Activated CD8-positive, alpha-beta memory T cell treated with anti-CD3 and anti-CD28 coated beads, Interleukin-2, amount 50 U/mL, for 1 hour (primary cell): ENCODE measurements at regions not wholly inside any gene's neighbourhood (a gene's known extent, or its start where the extent isn't known, plus 50 kb on each side); places are given as distances from the start of the nearest gene placed in this dataset.

Experiments used
- DNase-seq: peaks from one replicate; pipeline ENCODE4 v3.0.0-alpha.2; 2020; ENCODE audit errors: extremely low read depth

DNA sequence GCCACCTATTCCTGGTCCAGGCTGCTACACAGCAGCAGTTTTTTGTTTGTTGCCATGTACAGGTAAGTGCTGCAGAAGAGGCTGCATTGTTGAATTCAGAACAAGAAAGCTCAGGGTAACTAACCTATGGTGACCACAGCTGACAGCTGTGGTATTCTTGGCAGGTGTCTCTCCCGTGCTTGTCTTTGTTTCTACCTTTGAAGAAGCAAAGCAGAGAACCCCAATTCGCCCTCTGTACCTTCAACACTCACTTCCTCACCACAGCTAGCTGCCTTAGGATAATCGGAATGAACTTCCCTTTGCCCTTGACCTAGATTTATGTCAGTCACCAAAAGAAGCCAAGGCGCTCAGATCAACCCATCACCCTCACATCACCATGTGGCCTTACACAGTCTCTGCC, 1703.3 kb upstream of the SLC10A2 start:
- no peak for DNase-seq

DNA sequence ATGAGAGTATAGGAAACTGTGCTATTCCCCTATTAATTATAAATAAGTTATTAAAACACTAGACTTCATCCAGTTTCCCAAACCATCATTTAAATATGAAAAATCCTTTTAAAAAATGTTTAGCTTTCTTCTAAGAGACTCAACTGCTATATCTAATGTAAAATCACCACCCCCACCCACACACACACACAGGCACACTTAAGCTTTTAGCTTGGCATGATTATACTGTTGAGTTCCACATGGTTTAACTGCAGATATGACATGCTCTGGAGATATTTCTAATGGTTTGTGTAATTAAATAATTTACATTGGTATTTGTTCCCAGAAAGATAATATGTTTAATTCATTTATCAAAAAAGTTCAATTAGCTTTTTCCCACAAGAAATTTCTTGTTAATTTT, 1700.1 kb upstream of the SLC10A2 start:
- no peak for DNase-seq

DNA sequence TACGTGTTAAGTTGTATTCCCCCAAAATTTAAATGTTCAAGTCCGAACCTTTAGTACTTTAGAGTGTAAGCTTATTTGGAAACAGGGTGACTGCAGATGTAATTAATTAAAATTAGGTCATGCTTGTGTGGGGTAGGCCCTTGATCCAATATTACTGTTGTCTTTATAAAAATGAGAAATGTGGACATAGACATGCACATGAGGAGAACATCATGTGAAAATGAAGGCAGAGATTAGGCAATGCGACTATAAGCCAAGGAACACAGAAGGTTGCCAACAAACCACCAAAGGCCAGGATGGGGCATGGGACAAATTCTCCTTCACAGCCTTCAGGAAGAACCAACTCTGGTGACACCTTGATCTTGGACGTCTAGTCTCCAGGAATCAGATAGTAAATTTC, 1698.4 kb upstream of the SLC10A2 start:
- DNase-seq = no peak

DNA sequence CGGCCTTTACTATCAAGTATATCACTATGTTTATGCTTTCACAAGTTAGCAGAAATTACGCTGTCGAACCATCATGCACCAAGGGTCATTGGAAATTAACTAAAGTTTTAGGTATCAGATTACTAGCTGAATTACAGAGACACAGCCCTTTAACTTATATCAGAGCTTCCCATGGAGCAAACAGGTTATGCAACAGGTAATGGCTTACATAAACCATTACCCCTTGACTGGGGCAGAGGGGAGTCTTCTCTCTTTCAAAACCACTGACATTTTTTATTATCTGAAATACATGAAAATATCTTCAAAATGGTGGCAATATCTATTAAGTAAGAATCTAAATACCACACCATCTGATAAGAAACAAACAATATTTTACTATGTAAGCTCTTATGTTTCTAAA, 1692.9 kb upstream of the SLC10A2 start:
- no peak for DNase-seq

DNA sequence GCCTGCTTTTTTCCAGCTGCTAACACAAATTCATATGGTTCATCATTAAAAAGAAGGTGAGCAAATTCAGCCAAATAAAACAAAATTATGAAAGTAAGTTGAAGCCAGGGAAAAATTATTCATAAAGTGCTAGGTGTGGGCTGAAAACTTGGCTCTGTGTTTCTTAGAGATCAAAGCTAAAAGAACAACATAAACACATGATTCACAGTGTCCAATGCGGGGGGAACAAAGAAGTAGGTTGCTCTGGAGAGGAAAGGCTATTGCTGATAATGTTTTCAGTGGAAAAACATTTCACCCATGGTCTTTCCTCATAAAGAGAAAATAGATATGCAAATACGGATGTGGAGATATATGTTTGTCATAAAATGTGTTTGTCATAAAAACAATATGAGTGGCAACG, 1691.5 kb upstream of the SLC10A2 start:
- DNase-seq = no peak

DNA sequence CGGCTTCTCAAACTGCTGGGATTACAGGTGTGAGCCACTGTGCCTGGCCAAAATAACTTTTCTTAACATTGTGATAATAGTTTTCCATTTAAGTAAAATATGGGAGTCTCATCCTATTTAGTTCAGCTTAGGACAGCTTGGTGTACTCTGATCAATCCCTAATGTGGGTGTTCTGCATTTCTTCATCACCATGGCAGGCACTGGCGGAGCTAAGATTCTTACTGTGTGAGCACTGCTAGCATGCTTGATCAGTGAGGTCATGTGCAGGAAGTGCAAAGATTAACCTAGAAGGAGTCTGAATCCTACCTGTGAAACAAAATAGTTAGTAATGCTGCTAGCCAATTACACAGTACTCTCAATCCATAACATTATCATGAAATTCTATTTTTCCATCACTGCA, 1684.2 kb upstream of the SLC10A2 start:
- DNase-seq = no peak

DNA sequence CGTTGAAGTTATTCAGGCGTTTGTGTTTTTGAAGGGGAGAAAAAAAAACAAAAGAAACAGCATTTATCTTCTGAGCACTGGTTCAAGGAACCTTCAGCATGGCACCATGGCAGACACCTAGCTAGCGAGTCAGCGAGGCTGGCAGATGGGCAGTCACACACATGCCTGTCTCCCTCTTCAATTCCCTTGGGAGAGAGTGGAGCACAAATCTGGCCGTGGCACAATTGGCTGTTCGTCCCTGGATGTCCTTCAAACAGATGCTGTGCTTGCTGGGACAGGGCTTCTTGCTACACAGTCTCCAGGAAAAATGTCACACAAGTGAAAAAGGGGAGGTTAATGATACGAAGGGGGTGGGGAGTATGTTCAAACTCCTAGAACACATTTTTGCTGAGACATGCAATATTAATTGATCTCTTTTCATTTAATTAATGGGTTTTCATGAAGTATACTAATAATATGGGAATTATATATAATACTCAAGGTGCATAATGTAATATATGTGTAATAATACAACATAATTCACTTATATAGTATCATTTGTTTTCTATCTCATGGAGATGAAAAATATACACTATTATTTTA, 1674.5 kb upstream of the SLC10A2 start:
- DNase-seq = no peak

DNA sequence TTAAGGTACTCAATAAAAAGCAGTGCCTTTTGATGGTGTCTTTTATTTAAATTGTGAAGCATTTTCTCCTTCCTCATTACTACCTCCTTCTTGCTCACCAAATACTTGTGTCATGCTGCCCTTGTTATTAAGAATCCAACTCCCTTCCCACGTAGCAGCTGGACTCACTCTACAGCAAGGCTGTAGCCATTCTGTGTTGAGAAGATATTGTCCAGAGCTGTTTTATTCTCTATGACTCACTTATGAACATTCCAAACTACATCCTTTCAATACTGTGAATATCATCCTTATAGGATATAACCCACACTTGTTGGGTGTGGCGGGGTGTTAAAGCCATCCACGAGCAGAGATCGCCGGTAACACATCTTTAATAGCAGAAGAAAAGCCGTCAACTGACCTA, 1671.5 kb upstream of the SLC10A2 start:
- no peak for DNase-seq

DNA sequence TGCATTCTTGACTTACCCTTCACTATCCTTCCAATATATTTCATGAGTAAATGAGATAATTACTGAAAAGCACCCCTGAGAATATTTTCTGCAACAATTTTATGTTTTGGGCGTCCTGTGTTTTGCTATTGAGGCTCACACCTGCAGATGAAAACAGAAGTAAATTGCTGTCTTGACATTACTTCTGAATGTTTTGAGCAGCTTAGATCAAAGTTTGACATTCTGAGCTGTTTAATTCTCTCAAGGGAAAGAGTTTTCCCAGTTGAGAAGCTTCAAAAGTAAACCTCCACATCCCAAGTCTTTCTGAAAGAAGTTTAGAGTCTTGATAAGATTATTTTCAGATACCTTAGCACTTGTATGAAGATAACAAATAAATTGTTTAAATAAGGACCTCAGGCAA, 1667.2 kb upstream of the SLC10A2 start:
- DNase-seq = no peak

DNA sequence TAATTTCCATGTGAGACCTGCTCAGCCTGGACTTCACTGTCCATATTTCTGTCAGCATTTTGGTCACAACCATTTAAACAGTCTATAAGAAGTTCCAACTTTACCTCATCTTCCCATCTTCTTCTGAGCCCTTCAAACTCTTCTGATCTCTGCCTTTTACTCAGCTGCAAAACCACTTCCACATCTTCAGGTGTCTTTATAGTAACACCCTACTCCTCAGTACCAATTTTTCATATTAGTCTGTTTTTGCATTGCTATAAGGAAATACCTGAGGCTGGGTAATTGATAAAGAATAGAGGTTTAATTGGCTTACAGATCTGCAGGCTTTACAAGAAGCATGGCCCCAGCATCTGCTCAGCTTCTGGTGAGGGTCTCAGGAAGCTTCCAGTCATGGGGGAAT, 1648.9 kb upstream of the SLC10A2 start:
- no peak for DNase-seq

DNA sequence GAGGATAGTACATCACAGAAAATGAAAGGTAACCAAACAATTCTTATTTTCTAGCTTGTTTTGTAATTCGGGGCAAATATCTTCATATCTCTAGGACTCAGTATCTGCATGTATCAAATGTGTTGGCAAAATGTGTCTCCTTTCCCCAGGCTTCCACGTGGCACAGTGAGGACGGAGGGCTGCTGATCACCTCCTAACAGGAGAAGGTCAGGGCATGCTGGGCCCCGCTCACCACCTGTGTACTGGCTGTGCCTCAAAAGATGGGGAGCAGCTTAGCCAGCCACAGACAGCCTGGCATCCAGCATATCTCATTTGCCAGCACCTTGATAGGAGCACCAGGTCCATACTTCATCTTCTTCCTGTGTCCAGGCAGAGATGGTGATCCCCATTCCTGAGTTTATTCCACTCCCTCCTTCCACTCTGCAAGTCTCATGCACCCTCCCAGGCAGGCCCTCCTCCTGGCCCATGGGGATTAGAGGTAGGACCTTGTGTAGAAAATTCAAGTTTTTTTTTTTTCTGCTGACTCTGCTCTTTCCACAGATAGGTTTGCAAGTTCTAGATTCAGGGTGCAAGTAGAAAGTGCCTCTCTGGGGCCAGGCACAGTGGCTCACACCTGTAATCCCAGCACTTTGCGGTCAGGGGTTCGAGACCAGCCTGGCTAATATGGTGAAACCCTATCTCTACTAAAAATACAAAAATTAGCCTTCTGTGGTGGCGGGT, 1639.0 kb upstream of the SLC10A2 start:
- DNase-seq = no peak

DNA sequence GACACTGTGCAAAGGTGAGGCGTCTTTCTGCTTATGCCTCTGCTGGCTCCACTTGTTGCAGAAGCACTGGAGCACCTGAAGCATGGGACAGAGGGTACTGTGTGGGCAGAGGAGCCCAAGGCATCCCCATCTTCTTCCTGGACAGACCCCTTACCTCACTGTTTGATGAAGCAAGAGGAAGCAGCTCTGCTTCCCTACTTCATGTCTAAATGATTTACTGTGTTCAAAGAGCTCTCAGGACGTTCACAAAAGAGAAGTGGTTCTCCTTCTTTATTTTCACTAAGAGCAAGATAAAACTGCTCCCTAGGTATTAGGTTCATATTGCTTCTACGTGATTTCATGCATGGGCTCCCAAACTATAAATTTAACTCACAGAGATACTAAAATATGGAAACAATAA, 1635.4 kb upstream of the SLC10A2 start:
- no peak for DNase-seq

DNA sequence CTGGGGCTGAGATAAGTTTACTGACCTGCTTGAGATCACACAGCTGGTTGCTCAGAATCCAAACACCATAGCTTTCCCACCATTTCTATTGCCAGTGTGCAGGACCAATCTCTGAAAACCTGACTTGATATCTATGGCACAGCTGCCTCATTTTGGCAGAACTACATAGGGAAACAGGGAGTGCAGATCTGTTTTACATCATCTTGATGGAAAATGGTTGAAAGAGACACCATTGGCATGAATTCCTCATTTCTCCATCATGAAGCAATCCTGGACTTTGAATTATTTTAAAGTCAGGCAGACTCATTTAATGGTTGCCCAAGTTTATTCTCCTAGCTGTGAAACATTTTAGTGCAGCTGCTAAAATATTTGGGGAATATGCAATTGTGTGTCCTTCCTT, 1628.2 kb upstream of the SLC10A2 start:
- no peak for DNase-seq

DNA sequence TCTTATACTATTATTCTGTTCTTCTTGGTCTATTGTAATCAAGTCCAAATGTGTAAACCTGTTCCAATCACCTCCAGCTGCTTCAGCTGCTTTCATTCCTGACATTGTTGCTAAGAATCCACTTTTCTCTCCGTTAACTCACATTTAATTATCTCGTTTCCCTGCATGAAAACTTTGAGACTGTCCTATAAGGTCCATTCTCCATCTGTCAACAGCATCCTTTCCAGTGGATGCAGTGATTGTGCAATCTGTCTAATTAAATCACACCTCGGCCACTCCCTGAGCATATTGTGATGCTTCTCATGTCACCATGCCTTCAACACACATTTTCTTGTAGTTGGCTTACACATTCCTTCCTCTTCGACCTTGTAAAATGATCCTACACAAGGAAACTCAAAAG, 1626.9 kb upstream of the SLC10A2 start:
- DNase-seq = no peak

DNA sequence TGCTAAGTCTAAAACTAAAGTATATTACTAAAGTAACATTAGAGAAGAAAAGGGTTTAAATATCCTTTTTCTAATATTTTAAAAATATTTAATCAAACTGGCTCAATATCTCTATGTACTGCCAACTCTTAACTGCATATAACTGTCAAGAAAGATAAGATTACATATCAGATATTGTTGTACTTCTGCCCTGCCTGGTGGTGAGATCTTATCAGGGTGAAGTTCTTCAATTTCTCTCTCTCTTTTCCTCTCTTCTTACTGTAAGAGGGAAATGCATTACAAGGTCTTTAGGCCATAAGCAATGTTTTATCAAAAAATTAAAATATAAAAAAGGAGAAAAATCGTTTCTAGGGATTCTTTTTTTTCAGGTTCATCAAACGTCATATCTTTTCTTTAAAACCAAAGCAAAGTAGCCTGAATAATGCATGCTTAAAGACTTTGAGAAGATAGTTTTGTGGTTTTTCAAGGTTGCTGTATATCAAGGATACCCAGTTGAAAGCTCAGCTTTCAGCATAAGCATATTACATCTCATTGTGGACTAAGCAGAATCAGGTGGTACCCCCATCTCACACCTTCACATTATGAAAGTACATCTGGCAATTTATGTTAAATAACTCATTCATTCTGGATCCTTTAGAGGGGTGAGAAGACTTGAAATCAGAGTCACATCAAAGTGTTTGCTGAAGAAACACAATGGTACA, 1625.7 kb upstream of the SLC10A2 start:
- DNase-seq = no peak

DNA sequence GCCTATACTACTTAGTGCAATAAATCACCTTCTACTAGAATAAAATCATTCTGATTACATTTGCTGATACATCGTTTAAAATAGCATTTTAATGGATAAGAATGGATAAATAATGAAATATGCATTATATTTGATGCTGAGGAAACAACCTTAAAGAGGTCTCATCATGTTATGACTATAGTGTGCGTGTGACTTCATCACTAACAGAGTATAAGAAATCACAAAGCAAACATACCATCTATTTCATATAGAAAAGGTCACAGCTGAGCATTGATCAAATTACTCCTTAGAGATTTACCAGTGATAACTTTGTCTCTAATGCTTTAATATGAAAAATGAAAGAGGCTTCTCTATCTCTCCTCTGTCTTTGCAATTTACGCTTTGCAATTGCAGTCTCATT, 1620.3 kb upstream of the SLC10A2 start:
- no peak for DNase-seq

DNA sequence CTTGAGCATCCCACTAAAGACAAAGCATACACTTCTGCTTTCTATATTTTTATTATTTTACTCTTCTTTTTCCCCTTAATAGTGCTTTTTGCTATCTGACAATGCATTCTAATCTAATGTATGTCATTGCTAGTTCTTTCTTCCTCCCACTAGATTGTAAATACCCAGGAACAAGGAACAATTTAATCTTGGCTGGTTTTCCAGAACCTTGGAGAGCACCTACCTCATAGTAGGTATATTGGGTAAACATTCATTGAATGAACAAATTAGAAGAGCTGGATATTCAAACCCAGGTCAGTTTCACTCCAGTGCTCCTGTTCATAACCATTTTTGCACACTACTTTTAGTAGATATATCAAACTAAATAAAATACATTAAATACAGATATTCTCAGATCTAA, 1617.6 kb upstream of the SLC10A2 start:
- no peak for DNase-seq

DNA sequence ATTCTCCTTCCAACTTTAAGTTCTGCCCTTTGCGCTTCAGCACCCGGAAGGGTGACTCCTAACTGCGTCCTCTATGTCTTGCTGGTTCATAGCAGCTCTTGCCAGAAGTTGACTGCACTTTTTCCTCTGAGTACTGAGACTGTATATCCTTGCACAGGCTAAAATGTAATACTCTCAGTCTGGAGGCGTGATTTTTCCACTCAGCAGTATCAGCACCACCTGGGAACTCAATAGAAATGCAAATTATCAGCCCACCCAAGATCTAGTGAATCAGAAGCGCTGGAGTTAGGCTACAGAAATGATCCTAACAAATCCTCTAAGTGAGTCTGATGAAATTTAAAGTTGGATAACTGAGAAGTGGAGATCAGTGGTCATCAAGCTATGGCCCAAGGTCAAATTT, 1611.9 kb upstream of the SLC10A2 start:
- DNase-seq = no peak

DNA sequence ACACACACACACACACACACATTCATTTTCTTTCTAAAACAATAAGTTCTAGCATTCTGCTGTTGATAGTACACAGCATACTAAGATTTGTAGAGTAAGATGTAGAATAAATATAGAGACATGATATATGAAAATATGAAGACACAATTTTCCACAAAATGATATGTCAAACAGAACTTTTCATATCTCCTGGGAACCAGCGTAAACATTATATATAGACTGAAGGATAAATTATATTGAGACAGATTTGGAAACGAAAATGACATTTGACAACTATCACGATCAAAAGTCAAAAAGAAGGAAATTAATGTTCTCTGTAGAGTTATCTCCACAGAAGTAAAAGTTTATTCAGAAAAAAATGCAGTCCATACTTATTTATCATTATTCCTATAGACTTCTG, 1605.7 kb upstream of the SLC10A2 start:
- no peak for DNase-seq

DNA sequence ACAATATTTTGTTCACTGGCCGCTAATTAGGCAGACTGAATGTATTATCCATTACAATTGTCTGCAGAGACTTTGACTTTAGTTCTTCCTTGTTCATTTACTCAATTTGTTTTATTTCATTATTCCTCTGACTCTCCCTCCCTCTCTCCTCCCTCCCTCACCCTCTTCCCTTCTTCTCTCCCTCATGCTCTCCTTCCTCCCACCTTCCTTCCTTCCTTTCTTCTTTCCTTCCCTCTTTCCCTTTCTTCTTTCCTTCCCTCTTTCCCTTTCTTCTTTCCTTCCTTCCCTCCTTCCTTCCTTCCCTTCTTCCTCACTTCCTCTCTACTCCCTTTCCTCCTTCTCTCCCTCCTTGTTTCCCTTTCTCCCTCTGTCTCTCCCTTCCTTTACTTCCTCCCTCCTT, 1591.0 kb upstream of the SLC10A2 start:
- no peak for DNase-seq

DNA sequence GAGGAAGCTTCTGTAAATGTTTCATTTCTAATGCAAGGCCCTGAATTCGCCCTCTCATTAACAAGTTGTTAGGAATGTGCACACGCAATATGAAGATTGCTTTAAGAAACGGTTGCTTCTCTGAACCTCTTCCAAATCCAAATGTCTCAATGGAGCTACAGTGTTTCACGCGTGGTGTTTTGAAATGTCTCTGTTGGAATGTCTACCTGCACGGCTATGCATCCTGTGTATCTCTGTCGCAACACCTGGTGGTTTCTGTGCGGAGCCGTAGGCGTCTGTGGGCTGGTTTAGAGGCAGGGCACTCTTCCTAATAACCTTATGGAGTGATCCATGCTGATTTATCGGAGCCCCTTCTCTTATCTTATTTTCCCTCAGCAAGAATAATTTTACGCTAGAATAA, 1584.2 kb upstream of the SLC10A2 start:
- no peak for DNase-seq

DNA sequence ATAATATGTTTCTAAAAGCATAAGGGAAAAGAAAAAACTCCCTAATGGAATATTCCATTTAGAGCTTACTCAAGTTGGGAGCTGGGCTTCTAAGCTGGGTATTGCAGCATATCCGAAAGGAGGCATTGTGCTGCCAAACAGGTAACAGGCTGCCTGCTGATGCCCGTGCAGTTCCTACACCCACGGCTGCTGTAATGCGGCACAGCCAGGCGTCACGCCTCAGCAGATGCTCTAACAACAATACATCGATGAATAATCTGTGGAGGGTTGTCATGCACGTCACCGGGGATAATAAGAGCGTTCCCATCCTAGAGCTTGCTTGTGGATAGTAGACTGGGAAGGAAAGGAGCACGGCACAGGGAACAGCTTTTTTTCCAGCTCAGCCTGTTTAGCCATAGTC, 1582.1 kb upstream of the SLC10A2 start:
- DNase-seq = no peak

DNA sequence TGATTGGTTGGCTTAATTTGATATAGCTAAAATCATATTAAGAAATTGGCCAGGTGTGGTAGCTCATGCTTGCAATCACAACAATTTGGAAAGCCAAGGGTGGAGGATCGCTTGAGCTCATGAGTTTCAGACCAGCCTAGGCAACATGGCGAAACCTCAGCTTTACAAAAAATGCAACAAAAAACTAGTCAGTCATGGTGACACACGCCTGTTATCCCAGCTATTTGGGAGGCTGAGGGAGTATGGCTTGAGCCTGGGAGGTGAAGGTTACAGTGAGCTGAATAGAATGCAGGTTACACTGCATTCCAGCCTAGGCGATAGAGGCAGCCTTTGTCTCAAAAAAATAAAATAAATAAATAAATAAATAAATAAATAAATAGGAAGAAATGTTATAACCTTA, 1579.6 kb upstream of the SLC10A2 start:
- no peak for DNase-seq

DNA sequence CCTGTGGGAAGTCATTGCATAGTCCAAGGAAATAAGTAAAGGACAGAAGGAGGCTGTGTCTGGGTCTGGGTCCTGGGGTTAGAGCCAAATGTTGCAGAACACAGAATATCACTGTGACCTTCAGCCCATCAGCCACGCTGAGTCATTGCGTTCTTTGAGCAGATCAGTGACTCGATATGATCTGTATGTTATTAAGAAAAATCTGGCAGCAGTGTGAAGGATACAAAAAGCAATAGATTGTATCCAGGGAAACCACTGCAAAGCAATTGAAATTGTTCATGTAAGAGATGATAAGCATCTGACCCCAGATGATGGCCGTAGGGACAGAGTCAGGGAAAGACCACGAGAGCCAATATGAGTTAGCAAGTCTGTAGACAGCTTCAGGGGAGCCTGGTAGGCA, 1575.1 kb upstream of the SLC10A2 start:
- DNase-seq = no peak
